ENCODE measurements at regions not wholly inside any gene's neighbourhood (a gene's known extent, or its start where the extent isn't known, plus 50 kb on each side); places are given as distances from the start of the nearest gene placed in this dataset.

GRCh38 chr9:99556998-99557397, 264.7 kb upstream of the NR4A3 start:
- no peak for DNase-seq

DNA sequence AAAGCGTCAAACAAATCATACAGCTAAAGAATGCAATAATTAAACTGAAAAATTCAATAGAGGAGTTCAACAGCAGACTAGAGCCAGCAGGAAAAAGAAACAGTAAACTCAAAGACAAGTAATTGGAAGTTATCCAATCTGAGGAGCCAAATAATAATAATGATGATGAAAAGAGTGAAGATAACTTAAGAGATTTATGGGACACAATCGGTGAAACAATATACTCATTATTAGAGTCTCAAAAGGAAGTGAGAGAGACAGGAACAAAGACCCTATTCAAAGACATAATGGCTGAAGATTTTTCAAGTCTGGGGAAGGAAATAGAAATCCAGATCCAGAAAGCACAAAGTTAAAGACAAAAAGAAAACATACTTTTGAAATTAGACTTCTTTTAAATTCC, 263.9 kb upstream of the NR4A3 start:
- no peak for DNase-seq

- DNase-seq = no peak
Observed at GRCh38 chr9:99559776-99560175, 261.9 kb upstream of the NR4A3 start.

GRCh38 chr9:99560561-99560960, 261.1 kb upstream of the NR4A3 start:
- DNase-seq = no peak

DNA sequence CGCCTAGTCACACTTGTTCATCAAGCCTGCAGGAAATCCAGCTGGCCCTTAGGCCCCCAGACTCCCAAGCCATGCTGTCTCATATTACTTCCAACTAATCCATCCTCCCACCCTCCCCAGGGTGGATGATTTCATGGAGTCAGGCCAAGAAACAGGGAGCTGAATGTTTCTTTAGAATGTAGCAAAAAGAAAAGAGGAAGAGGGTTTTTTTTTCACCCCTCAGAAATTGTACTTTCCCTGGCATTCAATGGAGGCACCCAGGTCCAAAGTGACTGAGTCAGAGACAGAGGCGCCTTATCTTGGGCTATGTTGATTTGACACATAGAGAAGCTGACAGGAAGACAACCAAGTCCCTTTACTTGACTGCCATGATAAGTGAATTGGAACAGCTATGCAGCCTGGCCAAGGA, 260.2 kb upstream of the NR4A3 start:
- DNase-seq = no peak

GRCh38 chr9:99561961-99562565, 259.6 kb upstream of the NR4A3 start:
- no peak for DNase-seq

GRCh38 chr9:99563364-99563763, 258.3 kb upstream of the NR4A3 start:
- DNase-seq = no peak

- no peak for DNase-seq
Observed at GRCh38 chr9:99565203-99565602, 256.5 kb upstream of the NR4A3 start.

GRCh38 chr9:99567436-99567835, 254.2 kb upstream of the NR4A3 start:
- no peak for DNase-seq

- DNase-seq = no peak
Observed at GRCh38 chr9:99569840-99570239, 251.8 kb upstream of the NR4A3 start.

DNA sequence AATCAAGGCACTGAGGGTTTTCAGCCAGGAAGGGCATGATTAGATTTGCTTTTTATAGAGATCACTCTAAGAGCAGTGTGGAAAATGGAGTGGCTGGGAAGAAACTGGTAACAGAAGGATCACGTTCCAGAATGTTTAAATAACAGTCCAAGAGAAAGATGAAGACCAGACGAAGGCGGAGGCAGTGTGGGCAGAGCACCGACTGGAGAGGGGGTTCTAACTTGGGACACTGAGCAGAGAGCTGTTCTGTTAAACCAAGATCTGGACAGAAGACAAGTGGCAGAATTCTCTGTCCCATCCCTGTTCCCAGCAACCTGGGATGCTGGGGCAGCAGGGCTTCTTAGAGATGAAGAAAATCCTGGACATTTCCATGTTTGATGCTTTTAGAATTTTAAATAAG, 249.1 kb upstream of the NR4A3 start:
- DNase-seq = no peak

GRCh38 chr9:99573085-99573484, 248.6 kb upstream of the NR4A3 start:
- no peak for DNase-seq

DNA sequence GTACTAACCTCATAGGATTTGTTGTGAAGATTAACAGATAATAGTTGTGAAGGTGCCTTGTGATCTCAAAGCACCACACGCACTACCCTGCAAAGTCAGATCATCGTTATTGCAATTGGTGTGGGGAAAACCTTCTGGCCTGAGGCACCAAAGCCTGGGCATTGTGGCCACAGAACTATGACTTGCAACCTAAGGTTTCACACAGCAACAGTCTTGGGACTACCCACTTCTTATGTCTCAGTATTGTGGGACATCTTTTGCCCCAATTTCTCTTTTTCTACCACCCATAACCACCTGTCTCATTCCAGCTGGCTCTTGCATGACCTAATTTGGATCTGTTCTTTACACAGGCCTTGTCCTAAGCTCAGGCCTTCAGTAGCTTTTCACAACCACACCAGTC, 247.8 kb upstream of the NR4A3 start:
- no peak for DNase-seq

DNA sequence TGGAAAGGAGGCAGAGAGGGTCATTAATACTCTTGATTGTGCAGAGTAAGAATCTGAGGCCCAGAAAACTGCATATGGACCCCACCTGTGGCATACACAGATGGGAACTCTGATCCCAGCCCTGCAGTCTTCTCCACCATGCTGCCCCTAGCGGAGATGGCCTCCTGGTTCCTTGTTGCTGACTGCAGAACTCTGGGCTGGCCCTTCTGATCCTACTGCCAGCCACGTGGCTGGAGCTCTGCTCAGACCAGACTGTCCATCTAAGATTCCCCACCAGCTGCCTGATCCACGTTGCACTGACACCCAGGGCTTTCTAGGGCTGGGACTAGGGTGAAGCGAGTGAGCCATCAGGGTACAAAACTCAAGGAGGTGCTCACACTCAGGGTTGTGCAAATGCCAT, 245.7 kb upstream of the NR4A3 start:
- no peak for DNase-seq

DNA sequence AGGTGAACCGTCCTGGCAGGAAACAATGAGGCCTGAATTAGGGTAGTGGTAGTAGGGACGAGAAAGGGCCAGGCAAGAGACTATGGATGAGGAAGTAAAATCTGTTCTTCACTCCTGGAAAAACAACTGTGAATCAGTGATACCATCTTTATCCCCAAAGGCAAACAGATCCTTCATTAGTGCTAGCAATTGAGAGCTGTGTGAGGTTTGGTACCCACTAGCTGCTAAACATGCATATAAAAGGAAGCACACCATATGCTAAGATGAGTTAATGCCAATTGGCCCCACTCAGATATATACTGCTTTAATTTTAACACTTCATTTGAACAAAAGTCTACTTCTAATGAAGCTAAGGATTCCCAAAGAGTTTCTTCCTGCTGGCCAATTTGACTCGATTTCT, 244.8 kb upstream of the NR4A3 start:
- DNase-seq = no peak

- DNase-seq = no peak
Observed at GRCh38 chr9:99577351-99577750, 244.3 kb upstream of the NR4A3 start.

GRCh38 chr9:99578666-99579065, 243.0 kb upstream of the NR4A3 start:
- DNase-seq = no peak

DNA sequence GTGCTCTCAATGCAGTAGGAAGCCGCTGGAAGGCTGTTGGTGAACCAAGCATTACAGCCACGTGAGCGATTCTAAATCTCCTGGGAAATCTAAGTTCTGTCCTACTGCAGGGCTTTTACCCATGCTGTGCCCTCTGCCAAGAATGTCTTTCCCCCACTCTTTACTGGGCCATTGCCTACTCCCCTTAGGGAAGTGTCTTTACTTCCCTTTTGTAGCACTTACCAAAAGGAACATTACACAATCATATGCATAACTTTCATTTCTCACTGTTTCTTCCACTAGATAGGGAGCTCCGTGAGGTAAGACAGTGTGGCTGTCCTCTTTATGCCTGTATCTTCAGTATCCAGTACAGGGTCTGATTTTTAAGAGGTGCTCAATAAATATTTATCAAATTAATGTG, 241.7 kb upstream of the NR4A3 start:
- no peak for DNase-seq

GRCh38 chr9:99582814-99583213, 238.9 kb upstream of the NR4A3 start:
- DNase-seq = no peak

GRCh38 chr9:99588299-99588698, 233.4 kb upstream of the NR4A3 start:
- no peak for DNase-seq

DNA sequence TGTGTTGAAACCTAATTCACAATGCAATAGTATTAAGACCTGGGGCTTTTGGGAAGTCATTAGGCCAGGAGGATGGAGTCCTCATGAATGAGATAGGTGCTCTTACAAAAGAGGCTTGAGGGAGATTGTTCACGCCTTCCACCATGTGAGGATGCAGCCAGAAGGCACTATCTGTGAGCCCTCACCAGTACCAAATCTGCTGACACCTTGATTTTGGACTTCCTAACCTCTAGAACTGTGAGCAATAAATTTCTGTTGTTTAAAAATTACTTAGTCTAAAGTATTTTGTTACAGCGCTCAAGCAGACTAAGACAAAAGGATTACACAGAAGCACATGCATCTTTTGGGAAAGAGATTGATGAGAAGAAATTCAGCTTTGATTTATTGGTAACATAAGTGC, 232.9 kb upstream of the NR4A3 start:
- no peak for DNase-seq

DNA sequence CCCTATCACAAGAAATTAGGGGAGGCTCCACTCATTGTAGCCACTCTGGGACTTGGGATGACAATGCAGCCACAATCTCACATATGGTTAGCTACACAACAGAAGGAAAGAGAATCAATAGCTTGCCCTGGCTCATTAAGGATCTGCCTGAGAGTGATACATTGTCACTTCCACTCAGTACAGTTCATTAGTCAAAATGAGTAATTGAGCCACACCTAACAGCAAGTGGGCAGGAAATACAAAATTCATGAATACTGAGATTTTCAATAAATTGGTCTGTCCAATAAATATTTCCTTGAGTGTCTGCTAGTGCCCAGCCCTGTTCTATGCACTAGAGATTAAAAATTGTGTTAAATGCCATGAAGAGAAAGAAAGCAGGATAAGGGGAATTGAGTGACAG, 231.3 kb upstream of the NR4A3 start:
- no peak for DNase-seq

DNA sequence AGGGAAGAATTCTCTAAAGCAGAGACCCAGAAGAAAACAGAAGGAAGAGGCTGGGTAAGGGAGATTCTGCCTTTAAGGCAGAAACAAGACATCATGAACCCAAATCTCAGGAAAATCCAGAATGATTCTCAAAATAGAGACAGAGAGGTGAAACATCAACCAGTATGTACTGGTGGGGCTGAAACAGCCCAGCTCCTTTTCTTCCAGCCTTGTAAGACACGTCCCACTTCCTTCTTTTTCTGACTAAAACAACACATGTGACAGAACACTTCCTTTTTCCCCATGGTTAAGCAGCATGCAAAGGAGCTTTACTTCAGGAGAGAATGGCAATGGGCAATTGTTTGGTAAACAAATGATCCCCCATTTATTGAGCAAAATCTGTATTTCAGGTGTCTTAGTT, 230.8 kb upstream of the NR4A3 start:
- DNase-seq = no peak

- DNase-seq = no peak
Observed at GRCh38 chr9:99591770-99592169, 229.9 kb upstream of the NR4A3 start.

DNA sequence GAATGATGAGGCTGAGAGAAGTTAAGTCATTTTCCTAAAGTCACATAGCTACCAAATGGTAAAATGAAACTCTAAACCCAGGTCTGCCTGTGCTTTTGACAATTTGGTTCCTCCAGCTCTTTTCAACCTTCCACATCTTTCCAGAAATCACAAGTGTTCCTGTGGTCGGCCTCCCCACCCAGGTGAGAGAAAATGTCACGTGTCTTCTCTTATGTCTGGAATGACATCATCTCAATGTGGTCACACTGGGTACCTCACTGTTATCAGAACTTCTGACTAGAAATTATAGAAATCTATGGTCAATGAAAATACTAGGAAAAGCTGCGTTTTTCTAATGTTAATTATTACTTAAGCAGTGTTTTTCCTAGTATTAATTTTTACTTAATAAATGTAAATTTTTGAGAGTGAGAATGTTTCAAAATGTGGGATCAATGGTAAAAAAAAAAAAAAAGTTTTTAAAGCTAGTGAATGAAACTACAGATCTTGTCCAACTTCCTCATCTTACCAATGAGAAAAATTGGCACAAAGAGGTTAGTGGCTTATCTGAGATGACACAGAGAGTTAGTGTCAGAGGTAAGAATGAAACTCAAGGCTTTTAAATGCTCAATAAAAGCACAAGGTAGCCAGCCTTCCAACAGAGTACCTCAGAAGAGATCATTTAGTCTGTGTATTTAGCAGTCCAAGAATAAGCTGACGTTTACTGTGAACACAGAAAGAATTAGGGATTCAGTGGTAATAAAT, 228.7 kb upstream of the NR4A3 start:
- DNase-seq = no peak

All from NCI-H1436 treated with DMSO at 0.1 percent for 48 hours (cell line).